GM18868 (cell line): ENCODE measurements at regions not wholly inside any gene's neighbourhood (a gene's known extent, or its start where the extent isn't known, plus 50 kb on each side); places are given as distances from the start of the nearest gene placed in this dataset.
"Not testable (repeated sequence)": the region's sequence is repeated elsewhere in the genome, so short reads cannot be mapped to it uniquely, and the experiment has no call there.

ENCODE experiments used
- ATAC-seq: cut with Tn5 transposase; IDR thresholded peaks from one replicate; pipeline ENCODE4 v1.9.1; 2021; ENCODE audit warnings: mild to moderate bottlenecking, moderate library complexity; ENCODE audit not compliant: unreplicated experiment

DNA sequence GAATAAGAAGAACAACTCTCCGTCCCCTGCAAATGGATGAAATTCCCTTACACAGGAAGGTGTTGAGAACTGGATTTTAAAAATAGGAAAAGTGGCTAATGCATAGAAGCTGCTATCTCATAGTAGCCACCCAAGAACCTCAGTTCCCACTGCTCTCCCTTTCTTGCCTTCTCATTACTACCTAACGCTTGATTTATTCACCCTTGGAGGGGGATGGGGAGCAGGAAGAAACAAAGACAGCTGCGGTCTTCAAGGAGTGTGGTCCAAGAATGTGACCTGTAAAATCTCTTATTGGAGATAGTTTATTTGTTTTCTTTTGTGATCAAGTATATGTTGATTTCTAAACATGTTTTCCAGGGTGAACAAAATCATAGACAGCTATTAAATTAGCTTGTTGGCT is 274.1 kb upstream of the CTNNB1 start:
- no peak for ATAC-seq

DNA sequence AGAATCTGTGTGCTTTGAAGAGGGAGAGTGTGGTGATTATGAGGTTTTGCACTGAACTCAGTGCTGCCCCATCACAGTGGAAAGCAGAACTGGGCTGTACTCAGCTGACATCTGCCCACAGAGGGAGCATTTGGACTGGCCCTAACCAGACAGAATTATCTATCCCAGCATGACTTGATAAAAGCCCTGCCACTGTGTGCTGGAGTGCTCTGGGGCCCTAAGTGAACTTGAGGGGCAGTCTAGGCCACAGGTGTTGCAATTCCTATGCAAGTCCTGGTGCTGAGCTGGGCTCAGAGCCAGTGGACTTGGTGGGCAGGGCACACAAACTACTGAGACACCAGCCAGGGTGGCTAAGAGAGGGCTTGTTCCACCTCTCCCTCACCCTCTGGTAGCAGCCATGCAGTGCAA is 269.2 kb upstream of the CTNNB1 start:
- no peak for ATAC-seq

DNA sequence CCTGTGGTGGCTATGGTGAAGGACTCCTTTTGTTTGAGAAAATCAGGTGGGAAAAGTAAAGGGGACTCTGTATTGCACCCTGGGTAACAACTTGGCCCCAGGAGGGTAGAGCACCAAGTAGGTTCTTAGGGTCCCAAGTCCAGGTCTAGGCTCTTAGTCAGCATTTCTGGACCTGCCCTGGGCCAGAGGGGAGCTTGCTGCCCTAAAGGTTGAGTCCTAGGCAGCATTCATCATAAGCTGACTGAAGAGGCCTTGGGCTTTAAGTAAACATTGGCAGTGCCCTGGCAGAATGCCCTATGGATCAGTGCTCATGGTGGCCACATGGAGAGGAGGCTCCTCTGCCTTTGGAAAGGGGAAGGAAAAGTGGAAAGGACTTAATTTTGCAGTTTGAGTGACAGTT is 268.5 kb upstream of the CTNNB1 start:
- no peak for ATAC-seq

- ATAC-seq = no peak
Measured at GRCh38 chr3:40938591-40938990, 260.7 kb upstream of the CTNNB1 start.

GRCh38 chr3:40939030-40939740 is 260.1 kb upstream of the CTNNB1 start:
- no peak for ATAC-seq

DNA sequence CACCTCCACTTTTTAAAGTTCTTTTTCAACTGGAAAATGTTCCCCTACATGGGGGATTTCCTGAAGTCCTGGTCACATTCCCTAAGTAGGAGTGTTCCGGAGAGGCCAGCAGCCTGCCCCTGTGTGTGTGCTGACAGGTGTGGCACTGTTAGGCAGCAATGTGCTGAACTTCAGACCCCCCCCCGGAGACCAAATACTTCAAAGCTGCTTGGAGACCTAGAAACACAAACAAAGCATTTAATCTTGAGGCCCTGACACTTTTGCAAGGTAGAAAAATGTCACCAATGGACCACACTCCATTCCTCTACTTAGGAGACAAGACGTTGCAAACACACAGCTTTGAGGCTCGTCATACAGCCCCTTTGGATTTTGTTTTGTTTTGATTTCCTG is 259.6 kb upstream of the CTNNB1 start:
- no peak for ATAC-seq

GRCh38 chr3:40940651-40941050 is 258.7 kb upstream of the CTNNB1 start:
- no peak for ATAC-seq

DNA sequence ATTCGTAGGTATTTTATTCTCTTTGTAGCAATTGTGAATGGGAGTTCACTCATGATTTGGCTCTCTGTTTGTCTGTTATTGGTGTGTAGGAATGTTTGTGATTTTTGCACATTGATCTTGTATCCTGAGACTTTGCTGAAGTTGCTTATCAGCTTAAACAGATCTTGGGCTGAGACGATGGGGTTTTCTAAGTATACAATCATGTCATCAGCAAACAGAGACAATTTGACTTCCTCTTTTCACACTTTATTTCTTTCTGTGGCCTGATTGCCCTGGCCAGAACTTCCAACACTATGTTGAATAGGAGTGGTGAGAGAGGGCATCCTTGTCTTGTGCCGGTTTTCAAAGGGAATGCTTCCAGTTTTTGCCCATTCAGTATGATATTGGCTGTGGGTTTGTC is 252.3 kb upstream of the CTNNB1 start:
- ATAC-seq = not testable (repeated sequence)

DNA sequence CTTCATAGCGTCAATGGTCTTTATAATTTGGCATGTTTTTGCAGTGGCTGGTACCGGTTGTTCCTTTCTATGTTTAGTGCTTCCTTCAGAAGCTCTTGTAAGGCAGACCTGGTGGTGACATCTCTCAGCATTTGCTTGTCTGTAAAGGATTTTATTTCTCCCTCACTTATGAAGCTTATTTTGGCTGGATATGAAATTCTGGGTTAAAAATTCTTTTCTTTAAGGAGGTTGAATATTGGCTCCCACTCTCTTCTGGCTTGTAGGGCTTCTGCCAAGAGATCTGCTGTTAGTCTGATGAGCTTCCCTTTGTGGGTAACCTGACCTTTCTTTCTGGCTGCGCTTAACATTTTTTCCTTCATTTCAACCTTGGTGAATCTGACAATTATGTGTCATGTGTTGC is 250.0 kb upstream of the CTNNB1 start:
- not testable (repeated sequence) for ATAC-seq

GRCh38 chr3:40951636-40952035 is 247.7 kb upstream of the CTNNB1 start:
- no peak for ATAC-seq

DNA sequence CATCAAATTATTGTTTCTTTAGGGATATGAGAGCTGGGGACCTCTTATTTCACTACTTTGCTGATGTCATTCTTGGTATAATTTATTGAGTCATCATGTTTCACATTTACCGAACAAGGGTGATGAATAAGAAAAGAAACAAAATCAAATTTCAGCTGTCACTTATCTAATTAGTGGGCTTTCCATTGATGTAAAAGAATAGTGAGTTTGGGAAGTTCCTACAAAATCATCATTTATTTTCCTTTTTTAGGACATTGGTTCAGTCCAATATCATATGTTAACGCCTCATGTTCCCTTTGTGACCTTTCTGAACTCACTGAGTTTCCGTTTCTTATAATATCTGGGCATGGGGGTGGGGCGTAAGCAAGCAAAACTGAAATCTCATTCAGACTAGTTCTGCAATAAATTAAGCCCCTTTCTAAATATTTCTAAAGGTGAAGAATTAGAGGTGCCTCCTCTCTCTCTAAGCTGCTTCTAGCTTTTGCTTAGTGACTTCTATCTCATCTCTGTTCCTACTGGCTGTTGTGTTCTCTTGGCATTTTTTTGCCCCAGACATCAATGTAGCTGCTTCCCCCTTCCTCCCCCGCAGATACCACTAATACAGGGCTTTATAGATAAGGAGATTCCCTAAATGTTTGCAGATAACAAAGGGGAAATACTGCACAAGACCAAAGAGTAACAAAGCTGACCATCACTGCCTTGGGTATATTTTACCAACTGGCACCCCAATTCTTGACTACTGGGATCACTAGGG is 238.0 kb upstream of the CTNNB1 start:
- no peak for ATAC-seq

DNA sequence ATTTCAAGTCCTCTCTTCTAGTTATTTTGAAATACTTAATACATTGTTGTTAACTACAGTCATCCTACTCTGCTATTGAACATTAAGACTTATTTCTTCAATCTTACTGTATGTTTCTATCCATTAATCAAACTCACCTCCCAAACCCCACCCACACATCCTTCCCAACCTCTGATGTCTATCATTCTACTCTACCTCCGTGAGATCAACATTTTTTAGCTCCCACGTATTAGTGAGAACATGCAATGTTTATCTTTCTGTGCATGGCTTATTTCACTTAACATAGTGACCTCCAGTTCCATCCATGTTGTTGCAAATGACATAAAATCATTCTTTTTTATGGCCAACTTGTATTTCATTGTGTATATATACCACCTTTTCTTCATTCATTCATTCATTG is 236.6 kb upstream of the CTNNB1 start:
- ATAC-seq = no peak

- ATAC-seq = no peak
Measured at GRCh38 chr3:40968666-40969065, 230.6 kb upstream of the CTNNB1 start.

- ATAC-seq = no peak
Measured at GRCh38 chr3:40969341-40969740, 230.0 kb upstream of the CTNNB1 start.

GRCh38 chr3:40969756-40970466 is 229.4 kb upstream of the CTNNB1 start:
- no peak for ATAC-seq

GRCh38 chr3:40971191-40972168 is 227.8 kb upstream of the CTNNB1 start:
- peak; percentile 91 for ATAC-seq

GRCh38 chr3:40972350-40972749 is 227.0 kb upstream of the CTNNB1 start:
- ATAC-seq = no peak

DNA sequence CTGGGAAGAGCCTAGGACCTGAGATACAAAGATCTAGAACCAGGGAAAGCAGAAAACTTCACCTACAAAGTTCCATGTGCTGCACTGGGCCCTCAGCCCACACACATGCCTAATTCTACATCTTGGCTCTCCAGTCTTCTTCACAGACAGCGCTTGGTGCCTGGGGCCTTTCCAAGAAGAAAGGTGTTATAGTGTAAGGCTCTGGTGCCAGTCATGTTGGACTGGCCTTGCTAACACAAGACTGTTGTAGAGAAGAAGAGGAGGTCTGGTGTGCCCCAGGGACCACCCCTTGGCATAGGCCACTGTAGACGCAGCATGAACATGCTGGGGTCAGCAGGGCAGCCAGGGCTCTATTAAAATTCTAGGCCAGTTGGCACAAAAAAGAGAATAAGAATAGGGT is 226.2 kb upstream of the CTNNB1 start:
- no peak for ATAC-seq

DNA sequence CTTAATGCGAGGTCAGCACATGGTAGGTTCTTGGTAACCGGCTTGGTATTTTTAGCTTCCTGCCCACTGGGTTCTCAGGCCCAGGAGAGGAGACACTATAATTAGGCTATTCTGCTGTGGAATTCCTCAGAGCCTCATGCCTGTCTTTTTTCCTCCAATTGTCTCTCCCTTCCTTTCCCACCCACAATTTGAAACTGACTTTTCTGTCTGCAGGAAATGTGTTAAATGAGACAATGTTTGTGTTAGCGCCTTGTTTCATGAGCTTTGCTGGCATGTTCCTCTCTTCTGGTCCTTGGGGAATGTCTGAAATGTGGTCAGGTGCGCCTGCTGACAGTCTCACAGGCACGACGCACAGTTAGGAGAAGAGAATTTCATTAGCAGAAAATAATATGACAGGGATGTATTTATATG is 223.6 kb upstream of the CTNNB1 start:
- ATAC-seq = no peak

DNA sequence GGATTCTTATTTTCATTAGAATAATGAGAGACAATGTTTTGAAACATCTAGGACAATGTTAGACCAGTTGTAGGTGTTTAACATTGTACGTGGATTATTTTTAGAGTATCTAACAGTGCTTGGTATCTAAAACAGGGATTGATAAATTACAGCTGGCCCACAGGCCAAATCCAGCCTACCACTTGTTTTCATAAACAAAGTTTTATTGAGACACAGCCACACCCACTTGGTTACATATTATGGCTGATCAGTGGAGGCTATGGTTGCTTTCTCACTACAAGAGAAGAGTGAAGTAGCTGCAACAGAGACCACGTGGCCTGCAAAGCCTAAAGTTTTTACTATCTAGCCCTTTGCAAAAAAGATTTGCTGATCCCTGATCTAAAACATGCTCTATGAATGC is 223.1 kb upstream of the CTNNB1 start:
- no peak for ATAC-seq

GRCh38 chr3:40978442-40978841 is 220.9 kb upstream of the CTNNB1 start:
- ATAC-seq = no peak
